Calu3 (cell line): ENCODE measurements at regions not wholly inside any gene's neighbourhood (a gene's known extent, or its start where the extent isn't known, plus 50 kb on each side); places are given as distances from the start of the nearest gene placed in this dataset.
"Not testable (repeated sequence)": the region's sequence is repeated elsewhere in the genome, so short reads cannot be mapped to it uniquely, and the experiment has no call there.

Source experiments
- BruUV-seq: library from RNA; stranded (reverse); fragments of 400-500 nt; replicated peaks from 2 replicates; lab custom pipeline; 2021; lab: Mats Ljungman, UMichigan
- CTCF ChIA-PET: fragments of 300-600 bp; sonication (Branson Sonifier 250); formaldehyde crosslinking; loops from one replicate; lab custom pipeline; 2022; ENCODE audit warnings: antibody characterized with exemption; lab: Charles Lee
- DNase-seq: peaks from one replicate; pipeline ENCODE4 v3.0.0; 2022
- H3K27ac Mint-ChIP-seq: one replicate; pipeline ENCODE4 v1.8.0; 2022; ENCODE audit warnings: mixed read lengths; ENCODE audit not compliant: unreplicated experiment
- H3K27me3 Mint-ChIP-seq: one replicate; pipeline ENCODE4 v1.8.0; 2022; ENCODE audit warnings: mixed read lengths; ENCODE audit not compliant: unreplicated experiment
- H3K36me3 Mint-ChIP-seq: one replicate; pipeline ENCODE4 v1.8.0; 2022; ENCODE audit warnings: mild to moderate bottlenecking, moderate library complexity, mixed read lengths; ENCODE audit not compliant: insufficient read depth, unreplicated experiment
- H3K4me1 Mint-ChIP-seq: one replicate; pipeline ENCODE4 v1.8.0; 2022; ENCODE audit warnings: mild to moderate bottlenecking, low read depth, mixed read lengths; ENCODE audit not compliant: unreplicated experiment
- H3K4me3 Mint-ChIP-seq: one replicate; pipeline ENCODE4 v1.8.0; 2022; ENCODE audit warnings: mild to moderate bottlenecking, low read depth, moderate library complexity, mixed read lengths; ENCODE audit not compliant: unreplicated experiment
- H3K9me3 Mint-ChIP-seq: one replicate; pipeline ENCODE4 v1.8.0; 2022; ENCODE audit warnings: low read depth, mixed read lengths; ENCODE audit not compliant: unreplicated experiment
- CTCF ChIP-seq: fragments of 200-600 bp; IDR thresholded peaks from one replicate; pipeline ENCODE4 v1.8.0; 2022; ENCODE audit warnings: antibody characterized with exemption; ENCODE audit not compliant: unreplicated experiment
- intact Hi-C: fragments of 100-400 bp; cut with micrococcal nuclease; formaldehyde crosslinking; loops from one replicate; pipeline ENCODE4 v1.10.0; 2022; ENCODE audit not compliant: unreplicated experiment

GRCh38 chr21:31802331-31802730 is 70.4 kb upstream of the SCAF4 start:
- Mint-ChIP-seq H3K4me1 (no peaks in the 10 kb centered on the region), H3K27me3 (peaks cover 52% of the 10 kb centered on the region), H3K27ac (no peak overlapping the region), H3K4me3 (no peak overlapping the region), H3K9me3 (no peaks in the 10 kb centered on the region), H3K36me3 (no peaks in the 10 kb centered on the region)
- no peak for TF ChIP-seq CTCF
- CTCF ChIA-PET = no interaction called here
- intact Hi-C loops = no loop called here
- no peak for DNase-seq
- no TSS peak for BruUV-seq

DNA sequence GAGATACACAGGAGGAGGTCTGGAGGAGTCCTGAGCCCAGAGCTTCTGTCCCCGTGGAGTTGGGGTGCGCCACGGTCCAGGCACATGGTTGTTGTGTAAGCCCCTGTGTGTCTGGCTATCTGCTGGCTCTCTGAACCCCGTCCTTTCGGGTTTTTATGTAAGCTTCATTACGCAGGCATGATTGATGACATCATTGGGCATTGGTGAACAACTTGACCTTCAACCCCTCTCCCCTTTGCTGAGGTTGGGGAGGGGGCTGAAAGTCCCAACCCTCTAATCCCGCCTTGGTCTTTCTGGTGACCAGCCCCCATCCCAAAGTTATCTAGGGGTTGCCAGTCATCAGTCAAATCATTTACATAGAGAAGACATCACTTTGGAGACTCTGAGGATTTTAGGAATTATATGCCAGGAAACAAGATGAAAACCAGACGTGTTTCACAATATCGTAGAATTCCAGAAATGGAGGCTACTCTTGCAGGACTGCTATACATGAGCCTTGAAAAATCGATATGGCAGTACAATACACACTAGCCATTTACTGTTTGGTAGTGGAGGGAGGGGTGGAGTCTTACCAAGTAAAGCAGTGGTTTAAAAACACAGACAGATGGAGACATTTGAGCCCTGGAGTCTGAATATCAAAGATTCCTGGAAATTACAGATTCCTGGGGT is 69.8 kb upstream of the SCAF4 start:
- DNase-seq = no peak
- no TSS peak for BruUV-seq
- intact Hi-C loops = no loop called here
- H3K36me3 Mint-ChIP-seq = no peaks in the 10 kb centered on the region
- H3K4me1 Mint-ChIP-seq = no peaks in the 10 kb centered on the region
- no peaks in the 10 kb centered on the region for H3K9me3 Mint-ChIP-seq
- TF ChIP-seq CTCF = no peak
- no peak overlapping the region for H3K27ac Mint-ChIP-seq
- CTCF ChIA-PET = no interaction called here
- H3K27me3 Mint-ChIP-seq = peaks cover 49% of the 10 kb centered on the region
- H3K4me3 Mint-ChIP-seq = no peak overlapping the region

DNA sequence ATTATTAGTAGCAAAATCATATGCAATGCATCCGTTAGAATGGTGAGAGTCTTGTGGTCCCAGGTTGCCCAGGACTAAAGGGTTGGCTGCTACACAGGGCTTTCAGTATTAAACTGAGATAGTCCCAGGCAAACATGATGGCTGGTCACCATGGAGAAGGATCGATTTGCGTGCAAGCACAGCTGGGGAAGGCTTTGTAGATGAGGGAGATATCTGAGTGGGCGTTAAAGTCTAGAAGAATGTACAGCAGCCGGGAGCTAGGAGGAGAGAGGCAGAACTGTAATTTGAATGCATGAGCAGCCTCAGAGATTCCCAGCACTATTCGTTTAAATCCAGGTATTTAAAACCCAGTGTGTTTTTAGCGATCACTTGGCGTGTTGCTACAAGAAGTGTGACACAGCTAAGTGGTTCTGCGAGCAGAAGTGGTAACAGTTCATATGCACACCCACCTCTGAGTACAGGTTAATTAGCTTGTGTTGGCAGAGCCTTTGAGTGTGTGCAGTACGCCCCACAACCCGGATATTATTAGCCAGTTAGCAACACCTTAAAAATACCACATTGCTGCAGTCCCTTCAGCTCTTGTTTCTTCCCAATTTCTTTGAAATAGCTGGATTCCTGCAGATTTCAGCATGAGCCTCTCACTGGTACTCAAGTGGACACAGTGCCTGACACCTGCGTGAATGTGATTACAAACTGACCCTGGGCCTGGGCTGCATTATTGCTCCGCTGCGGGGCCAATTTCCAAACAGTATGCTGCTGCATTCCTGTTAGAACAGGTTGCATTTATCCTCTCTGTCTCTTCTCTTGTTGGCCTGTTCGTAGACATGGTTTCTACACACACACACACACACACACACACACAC is 67.2 kb upstream of the SCAF4 start:
- Mint-ChIP-seq H3K4me1 (no peaks in the 10 kb centered on the region), H3K27ac (no peak overlapping the region), H3K9me3 (no peaks in the 10 kb centered on the region), H3K4me3 (no peak overlapping the region), H3K36me3 (no peaks in the 10 kb centered on the region), H3K27me3 (peaks cover 48% of the 10 kb centered on the region)
- TF ChIP-seq CTCF = no peak
- CTCF ChIA-PET = no interaction called here
- intact Hi-C loops = no loop called here
- BruUV-seq = no TSS peak
- no peak for DNase-seq

GRCh38 chr21:31795992-31796391 is 64.1 kb upstream of the SCAF4 start:
- H3K9me3 Mint-ChIP-seq = no peaks in the 10 kb centered on the region
- intact Hi-C loops = no loop called here
- peaks cover 63% of the 10 kb centered on the region for H3K27me3 Mint-ChIP-seq
- no peak overlapping the region for H3K4me3 Mint-ChIP-seq
- H3K27ac Mint-ChIP-seq = no peak overlapping the region
- no peaks in the 10 kb centered on the region for H3K4me1 Mint-ChIP-seq
- BruUV-seq = no TSS peak
- TF ChIP-seq CTCF = no peak
- CTCF ChIA-PET = interaction anchor here (0.7 kb wide), 1 partner anchor 48 kb away, joined by 4 read pairs; no protein-coding TSS in a partner anchor
- DNase-seq = no peak
- H3K36me3 Mint-ChIP-seq = no peaks in the 10 kb centered on the region

DNA sequence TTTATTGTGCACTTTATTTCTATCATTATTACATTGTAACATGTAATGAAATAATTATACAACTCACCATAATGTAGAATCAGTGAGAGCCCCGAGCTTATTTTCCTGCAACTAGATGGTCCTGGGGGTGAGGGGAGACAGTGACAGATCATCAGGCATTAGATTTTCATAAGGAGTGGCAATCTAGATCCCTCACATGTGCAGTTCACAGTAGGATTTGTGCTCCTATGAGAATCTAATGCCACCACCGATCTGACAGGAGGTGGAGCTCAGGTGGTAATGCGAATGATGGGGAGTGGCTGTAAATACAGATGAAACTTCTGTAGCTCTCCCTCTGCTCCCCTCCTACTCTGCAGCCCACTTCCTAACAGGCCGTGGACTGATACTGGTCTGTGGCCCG is 58.5 kb upstream of the SCAF4 start:
- DNase-seq, H3K27ac Mint-ChIP-seq, CTCF ChIA-PET, H3K4me3 Mint-ChIP-seq, BruUV-seq, H3K36me3 Mint-ChIP-seq, H3K9me3 Mint-ChIP-seq, intact Hi-C loops, H3K4me1 Mint-ChIP-seq: not testable (repeated sequence)
- H3K27me3 Mint-ChIP-seq = peaks cover 42% of the 10 kb centered on the region
